Panc1 (cell line): ENCODE measurements at regions not wholly inside any gene's neighbourhood (a gene's known extent, or its start where the extent isn't known, plus 50 kb on each side); places are given as distances from the start of the nearest gene placed in this dataset.

Source experiments
- CTCF ChIP-seq: fragments of 450-650 bp; IDR thresholded peaks from 2 replicates; pipeline ENCODE4 v1.5.1; 2017; ENCODE audit warnings: mild to moderate bottlenecking
- POLR2AphosphoS5 ChIP-seq: IDR thresholded peaks from 2 replicates; pipeline ENCODE4 v1.6.1; 2012; ENCODE audit warnings: mild to moderate bottlenecking, low read depth, low read length, moderate library complexity
- SIN3A ChIP-seq: IDR thresholded peaks from 2 replicates; pipeline ENCODE4 v1.6.1; 2012; ENCODE audit warnings: low read depth, mild to moderate bottlenecking, low read length, moderate library complexity, borderline replicate concordance; ENCODE audit not compliant: insufficient read depth

DNA sequence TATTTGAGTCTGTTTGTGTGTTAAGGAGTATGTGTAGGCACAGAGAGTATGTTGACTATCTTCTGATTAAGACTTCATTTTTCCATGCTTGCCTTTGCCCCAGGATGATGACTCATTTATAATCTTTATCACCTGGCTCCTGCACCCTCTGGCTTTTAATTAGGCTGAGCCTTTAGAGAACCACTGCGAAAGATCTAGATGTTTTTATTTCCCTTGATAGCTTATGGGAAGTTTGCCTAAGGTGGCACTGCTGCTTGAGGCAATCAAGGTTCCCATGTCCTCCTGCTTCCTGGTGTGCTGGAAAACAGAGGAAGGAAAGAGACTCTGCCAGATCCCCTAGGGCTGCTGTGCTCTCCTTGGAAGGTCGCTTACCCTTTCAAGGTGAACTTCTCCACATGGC, 114.6 kb downstream of the ARL4A start:
- TF ChIP-seq CTCF (no peak), POLR2AphosphoS5 (no peak), SIN3A (no peak)
